GM12878 (cell line): ENCODE measurements at regions not wholly inside any gene's neighbourhood (a gene's known extent, or its start where the extent isn't known, plus 50 kb on each side); places are given as distances from the start of the nearest gene placed in this dataset.

ENCODE experiments used
- ATAC-seq: fragments of 200-7000 bp; cut with Tn5 transposase; 3 replicates; pipeline ENCODE4 v1.9.1; 2020; ENCODE audit warnings: mild to moderate bottlenecking, moderate library complexity
- BruUV-seq: library from RNA; stranded (reverse); fragments of 400-500 nt; replicated peaks from 2 replicates; lab custom pipeline; 2021; lab: Mats Ljungman, UMichigan
- CTCF ChIA-PET: fragments of 300-600 bp; sonication (Branson Sonifier 250); formaldehyde crosslinking; extraction: SDS; loops from one replicate; lab custom pipeline; 2021; ENCODE audit warnings: inconsistent platforms; lab: Yijun Ruan, JAX
- POLR2A ChIA-PET: fragments of 350-600 bp; formaldehyde crosslinking; extraction: SDS; loops from one replicate; lab custom pipeline; 2021; ENCODE audit warnings: inconsistent platforms; lab: Charles Lee
- RAD21 ChIA-PET: fragments of 300-600 bp; sonication (Branson Sonifier 250); formaldehyde crosslinking; loops from one replicate; lab custom pipeline; 2023; ENCODE audit warnings: antibody characterized with exemption; ENCODE audit not compliant: unreplicated experiment; lab: Charles Lee
- SMC1A ChIA-PET: fragments of 300-600 bp; sonication (Branson Sonifier 250); formaldehyde crosslinking; loops from one replicate; lab custom pipeline; 2023; ENCODE audit not compliant: unreplicated experiment, uncharacterized antibody; lab: Charles Lee
- DNase-seq: peaks from one replicate; pipeline ENCODE4 v3.0.0-alpha.2; 2011; ENCODE audit warnings: low read depth, low spot score
- FAIRE-seq: peaks from 3 replicates; lab custom pipeline; 2011; peaks lifted over from hg19 to GRCh38; lab: Jason Lieb, UNC
- H2AFZ ChIP-seq: 2 replicates; pipeline ENCODE4 v1.6.0; 2011; ENCODE audit warnings: low read depth, low read length, control low read depth; ENCODE audit not compliant: control insufficient read depth
- H3K27ac ChIP-seq: 2 replicates; pipeline ENCODE4 v1.5.1; 2011; ENCODE audit warnings: control low read depth; ENCODE audit not compliant: control insufficient read depth, insufficient read depth
- H3K27me3 ChIP-seq, 2 experiments: replicated peaks in 1 of 2; 2 replicates each; pipeline versions ENCODE4 v1.6.0 to v1.6.1; 2011; ENCODE audit warnings: low read length in 1 of 2; ENCODE audit not compliant: control insufficient read depth in 2 of 2, insufficient read depth in 2 of 2
- H3K36me3 ChIP-seq, 2 experiments: 2 replicates each; pipeline ENCODE4 v1.5.1; 2011; ENCODE audit warnings: low read length in 1 of 2; ENCODE audit not compliant: control insufficient read depth in 2 of 2, insufficient read depth in 2 of 2
- H3K4me1 ChIP-seq: 2 replicates; pipeline ENCODE4 v1.6.1; 2011; ENCODE audit warnings: mild to moderate bottlenecking, low read length, moderate library complexity, mixed read lengths; ENCODE audit not compliant: control insufficient read depth, insufficient read depth
- H3K4me2 ChIP-seq: 2 replicates; pipeline ENCODE4 v1.6.0; 2011; ENCODE audit warnings: control low read depth; ENCODE audit not compliant: control insufficient read depth, insufficient read depth
- H3K4me3 ChIP-seq: fragments of 200-600 bp; sonication (generic); 2 replicates; pipeline ENCODE4 v1.5.1; 2016
- H3K79me2 ChIP-seq: 2 replicates; pipeline ENCODE4 v1.6.0; 2011; ENCODE audit warnings: low read length; ENCODE audit not compliant: control insufficient read depth, insufficient read depth
- H3K9ac ChIP-seq: 2 replicates; pipeline ENCODE4 v1.8.0; 2011; ENCODE audit warnings: low read length, control low read depth, mixed read lengths; ENCODE audit not compliant: control insufficient read depth, insufficient read depth
- H3K9me3 ChIP-seq: replicated peaks from 3 replicates; pipeline ENCODE4 v1.5.1; 2011; ENCODE audit warnings: mild to moderate bottlenecking, low read length; ENCODE audit not compliant: control insufficient read depth, insufficient read depth
- H4K20me1 ChIP-seq: 2 replicates; pipeline ENCODE4 v1.6.0; 2011; ENCODE audit not compliant: control insufficient read depth, insufficient read depth
- BMI1 ChIP-seq: fragments of 450-650 bp; IDR thresholded peaks from 2 replicates; pipeline ENCODE4 v1.6.1; 2016; ENCODE audit warnings: mild to moderate bottlenecking, moderate library complexity, borderline replicate concordance
- FOXM1 ChIP-seq: IDR thresholded peaks from 2 replicates; pipeline ENCODE4 v1.6.1; 2012; ENCODE audit warnings: low read depth, mild to moderate bottlenecking, inconsistent platforms, low read length, moderate library complexity
- HCFC1 ChIP-seq: fragments of 150-350 bp; IDR thresholded peaks from 2 replicates; pipeline ENCODE4 v1.6.1; 2014; ENCODE audit warnings: low read length
- IKZF1 ChIP-seq: fragments of 450-650 bp; conservative IDR thresholded peaks from 2 replicates; pipeline ENCODE4 v1.6.1; 2017; ENCODE audit warnings: antibody characterized with exemption, mild to moderate bottlenecking
- IKZF2 ChIP-seq, 2 experiments: fragments of 450-650 bp; IDR thresholded peaks; 2 replicates each; pipeline ENCODE4 v1.6.1; 2017; ENCODE audit warnings: mild to moderate bottlenecking in 2 of 2, moderate library complexity in 2 of 2
- NFXL1 ChIP-seq: fragments of 450-650 bp; IDR thresholded peaks from 2 replicates; pipeline ENCODE4 v1.6.1; 2017; ENCODE audit warnings: antibody characterized with exemption, mild to moderate bottlenecking, borderline replicate concordance
- NR2F1 ChIP-seq: fragments of 450-650 bp; conservative IDR thresholded peaks from 2 replicates; pipeline ENCODE4 v1.6.1; 2017; ENCODE audit warnings: mild to moderate bottlenecking
- POLR2AphosphoS5 ChIP-seq: IDR thresholded peaks from 2 replicates; pipeline ENCODE4 v1.6.1; 2011; ENCODE audit warnings: mild to moderate bottlenecking, low read length, inconsistent platforms
- TCF12 ChIP-seq: IDR thresholded peaks from 2 replicates; pipeline ENCODE4 v1.6.1; 2011; ENCODE audit warnings: low read depth, mild to moderate bottlenecking, low read length
- ZNF384 ChIP-seq: IDR thresholded peaks from 2 replicates; pipeline ENCODE4 v1.6.1; 2012; ENCODE audit warnings: low read depth, mild to moderate bottlenecking, low read length, improper control_type of control experiment, borderline replicate concordance
- ZZZ3 ChIP-seq: IDR thresholded peaks from 2 replicates; pipeline ENCODE4 v1.6.1; 2011; ENCODE audit warnings: low read depth; ENCODE audit not compliant: control insufficient read depth, insufficient read length
- WGBS: methylation state at CpG from one replicate; pipeline ENCODE4 v1.1.6; 2016; ENCODE audit warnings: low lambda C conversion rate; ENCODE audit not compliant: insufficient replicate concordance, insufficient coverage; ENCODE audit errors: missing lambda C conversion rate; 5-methylcytosine and 5-hydroxymethylcytosine counted together
- in situ Hi-C: fragments of 300-500 bp; cut with MboI; formaldehyde crosslinking; loops from 9 replicates; pipeline ENCODE4 v1.14.3; 2018; ENCODE audit warnings: mixed read lengths
- intact Hi-C: fragments of 100-400 bp; cut with micrococcal nuclease; formaldehyde crosslinking; loops from one replicate; pipeline ENCODE4 v1.14.2; 2022; ENCODE audit not compliant: unreplicated experiment
- TF ChIP-seq, protein P1 (sequence below): fragments of 450-650 bp; IDR thresholded peaks from 2 replicates; pipeline ENCODE4 v1.6.1; 2018; ENCODE audit warnings: mild to moderate bottlenecking, low read depth, moderate library complexity; ENCODE audit not compliant: partially characterized antibody
- TF ChIP-seq, protein P2 (sequence below): fragments of 450-650 bp; IDR thresholded peaks from 2 replicates; pipeline ENCODE4 v1.6.1; 2018; ENCODE audit warnings: borderline replicate concordance, mild to moderate bottlenecking; ENCODE audit not compliant: partially characterized antibody
- TF ChIP-seq, protein P3 (sequence below): fragments of 450-650 bp; IDR thresholded peaks from 2 replicates; pipeline ENCODE4 v1.6.1; 2017; ENCODE audit warnings: mild to moderate bottlenecking, moderate library complexity
- TF ChIP-seq, protein P4 (sequence below): IDR thresholded peaks from 2 replicates; pipeline ENCODE4 v1.6.1; 2012; ENCODE audit warnings: low read depth, low read length, improper control_type of control experiment

DNA sequence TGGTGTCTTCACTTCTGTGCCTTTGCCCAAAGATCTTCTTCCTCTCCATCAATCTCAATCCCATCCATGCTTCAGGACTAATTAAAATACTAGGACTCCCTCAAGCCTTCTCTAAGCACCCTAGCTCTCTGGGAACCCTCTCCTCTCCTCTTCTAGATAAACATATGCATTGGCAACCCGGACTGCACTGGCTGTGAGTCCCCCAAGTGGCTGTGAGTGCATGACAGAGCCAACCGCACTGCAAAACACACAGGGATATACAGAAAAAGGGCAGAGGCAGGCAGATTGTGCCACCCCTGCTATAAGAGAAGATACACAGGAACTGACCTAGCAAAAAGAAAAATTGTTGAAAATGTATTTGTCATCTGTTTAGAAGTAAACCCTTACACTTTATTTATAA, 457.1 kb downstream of the MFSD1 start:
- Histone ChIP-seq H4K20me1 (no peaks in the 10 kb centered on the region), H3K79me2 (no peaks in the 10 kb centered on the region), H3K4me3 (no peak overlapping the region), H3K9me3 (no peaks in the 10 kb centered on the region), H3K27me3 (no peaks in the 10 kb centered on the region; a peak in 1 of 4 replicates), H3K4me1 (no peaks in the 10 kb centered on the region), H2AFZ (no peak overlapping the region), H3K9ac (no peak overlapping the region), H3K36me3 (no peaks in the 10 kb centered on the region), H3K4me2 (no peak overlapping the region), H3K27ac (no peak overlapping the region)
- no TSS peak for BruUV-seq
- CTCF ChIA-PET, result interaction anchor here (0.6 to 7.5 kb wide), 14 partner anchors 10 to 548 kb away, joined by 3 to 141 read pairs (median 4); no protein-coding TSS in a partner anchor
- SMC1A ChIA-PET, result interaction anchor here (1.1 to 4.9 kb wide), 4 partner anchors 384 to 464 kb away, joined by 3 to 41 read pairs (median 5); no protein-coding TSS in a partner anchor
- RAD21 ChIA-PET, result interaction anchor here (1.0 to 6.5 kb wide), 3 partner anchors 341 to 413 kb away, joined by 3 to 62 read pairs (median 5); no protein-coding TSS in a partner anchor
- in situ Hi-C loops (loop anchor here (5.0 kb wide), 3 partner anchors 127 to 412 kb away; no protein-coding TSS in a partner anchor), intact Hi-C loops (no loop called here)
- DNase-seq (no peak), ATAC-seq (no peak), FAIRE-seq (no peak)
- WGBS, result 22% methylated on average over 2 of the region's 2 CpGs
- POLR2A ChIA-PET, result no interaction called here
- TF ChIP-seq, protein P1, sequence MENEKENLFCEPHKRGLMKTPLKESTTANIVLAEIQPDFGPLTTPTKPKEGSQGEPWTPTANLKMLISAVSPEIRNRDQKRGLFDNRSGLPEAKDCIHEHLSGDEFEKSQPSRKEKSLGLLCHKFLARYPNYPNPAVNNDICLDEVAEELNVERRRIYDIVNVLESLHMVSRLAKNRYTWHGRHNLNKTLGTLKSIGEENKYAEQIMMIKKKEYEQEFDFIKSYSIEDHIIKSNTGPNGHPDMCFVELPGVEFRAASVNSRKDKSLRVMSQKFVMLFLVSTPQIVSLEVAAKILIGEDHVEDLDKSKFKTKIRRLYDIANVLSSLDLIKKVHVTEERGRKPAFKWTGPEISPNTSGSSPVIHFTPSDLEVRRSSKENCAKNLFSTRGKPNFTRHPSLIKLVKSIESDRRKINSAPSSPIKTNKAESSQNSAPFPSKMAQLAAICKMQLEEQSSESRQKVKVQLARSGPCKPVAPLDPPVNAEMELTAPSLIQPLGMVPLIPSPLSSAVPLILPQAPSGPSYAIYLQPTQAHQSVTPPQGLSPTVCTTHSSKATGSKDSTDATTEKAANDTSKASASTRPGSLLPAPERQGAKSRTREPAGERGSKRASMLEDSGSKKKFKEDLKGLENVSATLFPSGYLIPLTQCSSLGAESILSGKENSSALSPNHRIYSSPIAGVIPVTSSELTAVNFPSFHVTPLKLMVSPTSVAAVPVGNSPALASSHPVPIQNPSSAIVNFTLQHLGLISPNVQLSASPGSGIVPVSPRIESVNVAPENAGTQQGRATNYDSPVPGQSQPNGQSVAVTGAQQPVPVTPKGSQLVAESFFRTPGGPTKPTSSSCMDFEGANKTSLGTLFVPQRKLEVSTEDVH, result no peak
- TF ChIP-seq IKZF2 (IDR thresholded peaks at IDR 0.05) (no peak), TCF12 (no peak), ZZZ3 (no peak), NR2F1 (no peak), BMI1 (no peak), FOXM1 (no peak), NFXL1 (no peak), ZNF384 (no peak), POLR2AphosphoS5 (no peak), IKZF1 (no peak), HCFC1 (no peak)
- TF ChIP-seq, protein P2, sequence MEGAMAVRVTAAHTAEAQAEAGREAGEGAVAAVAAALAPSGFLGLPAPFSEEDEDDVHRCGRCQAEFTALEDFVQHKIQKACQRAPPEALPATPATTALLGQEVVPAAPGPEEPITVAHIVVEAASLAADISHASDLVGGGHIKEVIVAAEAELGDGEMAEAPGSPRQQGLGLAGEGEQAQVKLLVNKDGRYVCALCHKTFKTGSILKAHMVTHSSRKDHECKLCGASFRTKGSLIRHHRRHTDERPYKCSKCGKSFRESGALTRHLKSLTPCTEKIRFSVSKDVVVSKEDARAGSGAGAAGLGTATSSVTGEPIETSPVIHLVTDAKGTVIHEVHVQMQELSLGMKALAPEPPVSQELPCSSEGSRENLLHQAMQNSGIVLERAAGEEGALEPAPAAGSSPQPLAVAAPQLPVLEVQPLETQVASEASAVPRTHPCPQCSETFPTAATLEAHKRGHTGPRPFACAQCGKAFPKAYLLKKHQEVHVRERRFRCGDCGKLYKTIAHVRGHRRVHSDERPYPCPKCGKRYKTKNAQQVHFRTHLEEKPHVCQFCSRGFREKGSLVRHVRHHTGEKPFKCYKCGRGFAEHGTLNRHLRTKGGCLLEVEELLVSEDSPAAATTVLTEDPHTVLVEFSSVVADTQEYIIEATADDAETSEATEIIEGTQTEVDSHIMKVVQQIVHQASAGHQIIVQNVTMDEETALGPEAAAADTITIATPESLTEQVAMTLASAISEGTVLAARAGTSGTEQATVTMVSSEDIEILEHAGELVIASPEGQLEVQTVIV, result no peak
- TF ChIP-seq, protein P3, sequence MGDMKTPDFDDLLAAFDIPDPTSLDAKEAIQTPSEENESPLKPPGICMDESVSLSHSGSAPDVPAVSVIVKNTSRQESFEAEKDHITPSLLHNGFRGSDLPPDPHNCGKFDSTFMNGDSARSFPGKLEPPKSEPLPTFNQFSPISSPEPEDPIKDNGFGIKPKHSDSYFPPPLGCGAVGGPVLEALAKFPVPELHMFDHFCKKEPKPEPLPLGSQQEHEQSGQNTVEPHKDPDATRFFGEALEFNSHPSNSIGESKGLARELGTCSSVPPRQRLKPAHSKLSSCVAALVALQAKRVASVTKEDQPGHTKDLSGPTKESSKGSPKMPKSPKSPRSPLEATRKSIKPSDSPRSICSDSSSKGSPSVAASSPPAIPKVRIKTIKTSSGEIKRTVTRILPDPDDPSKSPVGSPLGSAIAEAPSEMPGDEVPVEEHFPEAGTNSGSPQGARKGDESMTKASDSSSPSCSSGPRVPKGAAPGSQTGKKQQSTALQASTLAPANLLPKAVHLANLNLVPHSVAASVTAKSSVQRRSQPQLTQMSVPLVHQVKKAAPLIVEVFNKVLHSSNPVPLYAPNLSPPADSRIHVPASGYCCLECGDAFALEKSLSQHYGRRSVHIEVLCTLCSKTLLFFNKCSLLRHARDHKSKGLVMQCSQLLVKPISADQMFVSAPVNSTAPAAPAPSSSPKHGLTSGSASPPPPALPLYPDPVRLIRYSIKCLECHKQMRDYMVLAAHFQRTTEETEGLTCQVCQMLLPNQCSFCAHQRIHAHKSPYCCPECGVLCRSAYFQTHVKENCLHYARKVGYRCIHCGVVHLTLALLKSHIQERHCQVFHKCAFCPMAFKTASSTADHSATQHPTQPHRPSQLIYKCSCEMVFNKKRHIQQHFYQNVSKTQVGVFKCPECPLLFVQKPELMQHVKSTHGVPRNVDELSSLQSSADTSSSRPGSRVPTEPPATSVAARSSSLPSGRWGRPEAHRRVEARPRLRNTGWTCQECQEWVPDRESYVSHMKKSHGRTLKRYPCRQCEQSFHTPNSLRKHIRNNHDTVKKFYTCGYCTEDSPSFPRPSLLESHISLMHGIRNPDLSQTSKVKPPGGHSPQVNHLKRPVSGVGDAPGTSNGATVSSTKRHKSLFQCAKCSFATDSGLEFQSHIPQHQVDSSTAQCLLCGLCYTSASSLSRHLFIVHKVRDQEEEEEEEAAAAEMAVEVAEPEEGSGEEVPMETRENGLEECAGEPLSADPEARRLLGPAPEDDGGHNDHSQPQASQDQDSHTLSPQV, result no peak
- TF ChIP-seq, protein P4, sequence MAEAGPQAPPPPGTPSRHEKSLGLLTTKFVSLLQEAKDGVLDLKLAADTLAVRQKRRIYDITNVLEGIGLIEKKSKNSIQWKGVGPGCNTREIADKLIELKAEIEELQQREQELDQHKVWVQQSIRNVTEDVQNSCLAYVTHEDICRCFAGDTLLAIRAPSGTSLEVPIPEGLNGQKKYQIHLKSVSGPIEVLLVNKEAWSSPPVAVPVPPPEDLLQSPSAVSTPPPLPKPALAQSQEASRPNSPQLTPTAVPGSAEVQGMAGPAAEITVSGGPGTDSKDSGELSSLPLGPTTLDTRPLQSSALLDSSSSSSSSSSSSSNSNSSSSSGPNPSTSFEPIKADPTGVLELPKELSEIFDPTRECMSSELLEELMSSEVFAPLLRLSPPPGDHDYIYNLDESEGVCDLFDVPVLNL, result no peak
